ENCODE measurements at regions not wholly inside any gene's neighbourhood (a gene's known extent, or its start where the extent isn't known, plus 50 kb on each side); places are given as distances from the start of the nearest gene placed in this dataset.

DNA sequence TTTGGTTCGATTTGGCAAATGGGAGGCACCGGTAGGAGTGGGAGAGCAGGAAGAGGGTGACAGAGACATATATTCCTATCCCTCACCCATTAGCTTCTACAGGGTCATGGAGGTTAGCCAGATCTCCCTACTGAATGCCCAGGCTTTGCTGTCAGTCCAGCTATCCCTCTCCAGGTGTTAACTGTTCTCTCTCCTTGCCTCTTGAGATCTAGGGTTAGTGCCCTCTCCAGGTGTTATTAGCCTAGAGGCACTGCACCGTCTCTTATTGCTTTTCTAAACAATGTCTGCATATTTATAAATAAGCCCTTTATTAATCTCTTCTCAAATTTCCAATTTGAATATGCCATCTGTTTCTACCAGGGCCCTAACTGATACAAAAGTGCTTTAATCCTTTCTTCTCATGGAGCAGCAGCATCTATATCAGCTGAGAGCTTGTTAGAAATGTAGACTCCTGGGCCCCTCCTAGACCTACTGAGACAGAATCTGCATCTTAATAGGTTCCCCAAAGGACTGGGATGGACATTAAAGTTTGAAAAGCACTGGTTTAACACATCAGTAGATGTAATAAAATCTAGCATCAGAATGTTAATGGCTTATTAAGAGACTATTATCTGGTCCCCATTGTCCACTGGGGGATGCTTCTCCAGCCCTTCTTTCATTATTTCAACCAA lies 322.5 kb upstream of the SLC24A2 start:
- TF ChIP-seq, protein P1, sequence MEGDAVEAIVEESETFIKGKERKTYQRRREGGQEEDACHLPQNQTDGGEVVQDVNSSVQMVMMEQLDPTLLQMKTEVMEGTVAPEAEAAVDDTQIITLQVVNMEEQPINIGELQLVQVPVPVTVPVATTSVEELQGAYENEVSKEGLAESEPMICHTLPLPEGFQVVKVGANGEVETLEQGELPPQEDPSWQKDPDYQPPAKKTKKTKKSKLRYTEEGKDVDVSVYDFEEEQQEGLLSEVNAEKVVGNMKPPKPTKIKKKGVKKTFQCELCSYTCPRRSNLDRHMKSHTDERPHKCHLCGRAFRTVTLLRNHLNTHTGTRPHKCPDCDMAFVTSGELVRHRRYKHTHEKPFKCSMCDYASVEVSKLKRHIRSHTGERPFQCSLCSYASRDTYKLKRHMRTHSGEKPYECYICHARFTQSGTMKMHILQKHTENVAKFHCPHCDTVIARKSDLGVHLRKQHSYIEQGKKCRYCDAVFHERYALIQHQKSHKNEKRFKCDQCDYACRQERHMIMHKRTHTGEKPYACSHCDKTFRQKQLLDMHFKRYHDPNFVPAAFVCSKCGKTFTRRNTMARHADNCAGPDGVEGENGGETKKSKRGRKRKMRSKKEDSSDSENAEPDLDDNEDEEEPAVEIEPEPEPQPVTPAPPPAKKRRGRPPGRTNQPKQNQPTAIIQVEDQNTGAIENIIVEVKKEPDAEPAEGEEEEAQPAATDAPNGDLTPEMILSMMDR (IDR thresholded peaks at IDR 0.05; ENCODE audit: extremely low read depth, missing control alignments) = no peak
- DNase-seq (ENCODE audit: low spot score) = no peak

DNA sequence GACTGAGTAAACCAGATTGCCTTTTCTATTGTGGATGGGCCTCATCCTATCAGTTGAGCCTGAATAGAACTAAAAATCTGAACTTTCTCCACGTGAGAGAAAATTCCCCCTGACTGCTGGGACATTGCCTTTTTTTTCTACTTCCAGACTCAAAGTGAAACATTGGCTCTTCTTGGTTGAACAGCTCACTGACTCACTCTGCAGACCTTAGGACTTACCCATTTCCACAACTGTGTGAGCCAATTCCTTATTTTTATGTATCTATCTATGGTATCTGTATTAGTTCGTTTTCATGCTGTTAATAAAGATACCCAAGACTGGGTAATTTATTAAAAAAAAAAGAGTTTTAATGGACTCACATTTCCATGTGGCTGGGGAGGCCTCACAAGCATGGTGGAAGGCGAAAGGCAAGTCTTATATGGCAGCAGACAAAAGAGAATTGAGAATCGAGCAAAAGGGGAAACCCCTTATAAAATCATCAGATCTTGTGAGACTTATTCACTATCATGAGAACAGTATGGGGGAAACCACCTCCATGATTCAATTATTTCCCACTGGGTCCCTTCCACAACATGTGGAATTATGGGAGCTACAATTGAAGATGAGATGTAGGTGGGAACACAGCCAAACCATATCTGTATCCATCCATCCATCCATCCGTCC lies 306.7 kb upstream of the SLC24A2 start:
- TF ChIP-seq, protein P1 (IDR thresholded peaks at IDR 0.05; ENCODE audit: extremely low read depth, missing control alignments) = no peak
- DNase-seq (ENCODE audit: low spot score) = no peak

DNA sequence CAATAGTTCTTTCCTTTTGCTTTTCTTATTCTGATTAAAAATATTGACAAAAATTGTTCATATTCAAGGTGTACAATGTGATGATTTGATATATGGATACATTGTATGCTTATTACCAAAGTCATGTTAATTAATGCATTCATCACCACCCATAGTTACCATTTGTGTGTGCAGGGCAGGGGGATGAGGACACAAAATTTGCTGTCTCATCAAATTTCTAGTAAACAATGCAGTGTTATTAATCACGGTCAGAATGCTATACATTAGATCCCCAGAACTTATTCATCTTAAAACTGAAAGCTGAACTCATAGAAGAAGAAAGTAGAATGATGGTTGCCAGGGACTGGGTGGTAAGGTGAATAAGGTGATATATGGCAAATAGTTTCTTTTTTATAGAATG lies 303.7 kb upstream of the SLC24A2 start:
- TF ChIP-seq, protein P1 (IDR thresholded peaks at IDR 0.05; ENCODE audit: extremely low read depth, missing control alignments) = no peak
- DNase-seq (ENCODE audit: low spot score) = no peak

DNA sequence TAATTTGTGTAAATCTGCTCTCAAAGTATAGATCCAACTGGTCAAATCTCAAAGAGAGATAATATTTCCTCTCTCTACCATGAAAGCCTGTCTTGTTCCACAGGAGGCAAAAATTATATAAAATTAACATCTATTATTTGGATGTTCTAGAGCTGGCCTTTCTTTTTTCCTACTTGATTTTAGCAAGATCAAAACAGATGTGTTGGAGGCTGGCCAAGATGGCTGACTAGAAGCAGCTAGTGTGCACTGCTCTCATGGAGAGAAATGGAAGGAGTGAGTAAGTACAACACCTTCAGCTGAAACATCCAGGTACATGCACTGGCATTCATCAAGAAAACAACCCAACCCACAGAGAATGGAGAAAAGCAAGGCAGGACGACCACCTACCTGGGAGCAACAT lies 298.6 kb upstream of the SLC24A2 start:
- DNase-seq (ENCODE audit: low spot score) = no peak
- TF ChIP-seq, protein P1 (IDR thresholded peaks at IDR 0.05; ENCODE audit: extremely low read depth, missing control alignments) = no peak

DNA sequence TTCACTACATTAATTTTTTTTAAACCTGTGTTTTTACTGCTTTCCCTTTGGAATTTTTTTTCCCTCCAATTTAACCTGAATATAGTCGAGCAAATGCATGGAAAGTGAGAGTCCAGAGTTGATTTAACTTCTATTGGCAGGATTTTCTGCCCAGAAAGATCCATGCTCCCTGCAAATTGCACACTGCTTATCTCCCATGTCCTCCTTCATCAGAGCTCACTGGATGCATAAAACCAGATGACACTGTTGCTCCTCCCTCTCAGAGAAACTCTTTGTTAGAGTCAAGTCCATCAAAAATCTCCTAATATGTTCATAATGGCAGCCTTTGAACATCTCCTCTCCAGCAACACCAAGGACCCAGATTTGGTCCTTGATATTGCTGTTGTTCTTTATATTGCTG lies 297.0 kb upstream of the SLC24A2 start:
- no peak for DNase-seq (ENCODE audit: low spot score)
- TF ChIP-seq, protein P1 (IDR thresholded peaks at IDR 0.05; ENCODE audit: extremely low read depth, missing control alignments) = no peak

DNA sequence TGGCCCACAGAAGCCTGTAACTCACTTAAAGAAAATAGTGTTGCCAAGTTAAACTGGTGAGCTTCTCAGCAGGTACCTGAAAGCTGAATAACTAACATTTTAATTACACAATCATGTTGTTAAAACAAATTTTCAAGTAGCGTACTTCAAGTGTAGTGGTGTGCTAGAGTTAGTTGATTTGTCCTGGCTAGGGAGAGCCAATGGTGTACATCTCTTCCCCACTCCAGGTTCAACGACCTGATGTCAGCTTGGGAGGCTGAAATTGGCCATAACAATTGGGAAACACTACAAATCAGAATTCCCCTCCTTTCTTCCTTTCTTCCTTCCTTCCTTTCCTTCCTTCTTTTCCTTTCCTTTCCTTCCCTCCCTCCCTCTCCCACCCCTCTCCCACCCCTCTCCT lies 295.3 kb upstream of the SLC24A2 start:
- TF ChIP-seq, protein P1 (IDR thresholded peaks at IDR 0.05; ENCODE audit: extremely low read depth, missing control alignments) = no peak
- no peak for DNase-seq (ENCODE audit: low spot score)

DNA sequence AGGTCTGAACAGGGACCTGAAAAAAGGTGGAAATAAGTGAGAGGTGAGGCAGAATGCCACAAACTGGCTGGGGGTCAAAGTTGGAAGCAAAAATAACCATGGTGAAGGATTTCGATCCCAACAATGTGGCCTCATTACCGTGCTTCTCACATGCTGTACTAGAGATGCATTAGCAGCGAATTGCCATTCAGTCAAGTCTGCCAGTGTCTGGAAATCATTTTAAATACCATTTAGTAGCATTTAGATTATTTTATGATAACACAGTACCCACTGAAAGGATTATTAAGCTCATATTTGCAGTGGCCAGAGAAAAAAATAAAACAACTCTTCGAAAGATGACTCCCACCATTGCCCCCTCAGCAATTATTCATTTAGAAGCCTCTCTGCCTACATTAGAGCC lies 294.6 kb upstream of the SLC24A2 start:
- DNase-seq (ENCODE audit: low spot score) = no peak
- TF ChIP-seq, protein P1 (IDR thresholded peaks at IDR 0.05; ENCODE audit: extremely low read depth, missing control alignments) = no peak

Measured in GM20000 (cell line).